ENCODE measurements at regions not wholly inside any gene's neighbourhood (a gene's known extent, or its start where the extent isn't known, plus 50 kb on each side); places are given as distances from the start of the nearest gene placed in this dataset.

DNA sequence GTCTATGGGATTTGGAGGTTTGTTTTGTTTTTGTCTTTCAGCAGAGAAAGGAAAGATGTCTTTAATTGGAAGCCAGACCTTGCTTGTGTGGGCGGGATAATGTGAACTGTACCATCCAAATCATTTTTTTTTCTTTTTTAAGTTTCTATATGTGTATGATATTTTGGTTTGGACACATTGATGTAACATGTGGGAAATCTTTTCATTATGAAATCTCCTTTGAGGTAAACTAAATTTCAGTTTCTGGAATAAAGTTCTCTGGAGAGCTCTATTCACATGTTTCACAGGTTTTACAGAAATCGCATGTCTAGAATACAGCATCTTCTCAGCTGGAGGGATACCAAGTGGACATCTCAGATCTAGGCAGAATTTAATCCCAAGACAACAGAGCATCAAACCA is 451.5 kb upstream of the MDFIC2 start:
- TF ChIP-seq, protein P1, sequence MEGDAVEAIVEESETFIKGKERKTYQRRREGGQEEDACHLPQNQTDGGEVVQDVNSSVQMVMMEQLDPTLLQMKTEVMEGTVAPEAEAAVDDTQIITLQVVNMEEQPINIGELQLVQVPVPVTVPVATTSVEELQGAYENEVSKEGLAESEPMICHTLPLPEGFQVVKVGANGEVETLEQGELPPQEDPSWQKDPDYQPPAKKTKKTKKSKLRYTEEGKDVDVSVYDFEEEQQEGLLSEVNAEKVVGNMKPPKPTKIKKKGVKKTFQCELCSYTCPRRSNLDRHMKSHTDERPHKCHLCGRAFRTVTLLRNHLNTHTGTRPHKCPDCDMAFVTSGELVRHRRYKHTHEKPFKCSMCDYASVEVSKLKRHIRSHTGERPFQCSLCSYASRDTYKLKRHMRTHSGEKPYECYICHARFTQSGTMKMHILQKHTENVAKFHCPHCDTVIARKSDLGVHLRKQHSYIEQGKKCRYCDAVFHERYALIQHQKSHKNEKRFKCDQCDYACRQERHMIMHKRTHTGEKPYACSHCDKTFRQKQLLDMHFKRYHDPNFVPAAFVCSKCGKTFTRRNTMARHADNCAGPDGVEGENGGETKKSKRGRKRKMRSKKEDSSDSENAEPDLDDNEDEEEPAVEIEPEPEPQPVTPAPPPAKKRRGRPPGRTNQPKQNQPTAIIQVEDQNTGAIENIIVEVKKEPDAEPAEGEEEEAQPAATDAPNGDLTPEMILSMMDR (IDR thresholded peaks at IDR 0.05; ENCODE audit: insufficient read depth in 1 of 2, low read depth in 1 of 2, low read length in 1 of 2, severe bottlenecking in 1 of 2, unreplicated experiment in 1 of 2): no peak
- Mint-ChIP-seq H3K9me3 (ENCODE audit: unreplicated experiment) (no peaks in the 10 kb centered on the region), H3K4me3 (ENCODE audit: unreplicated experiment) (no peak overlapping the region), H3K36me3 (ENCODE audit: insufficient read depth, unreplicated experiment) (no peaks in the 10 kb centered on the region), H3K4me1 (ENCODE audit: low read depth, unreplicated experiment) (no peaks in the 10 kb centered on the region), H3K27me3 (ENCODE audit: insufficient read depth, unreplicated experiment) (peaks cover 4% of the 10 kb centered on the region), H3K27ac (ENCODE audit: unreplicated experiment) (no peak overlapping the region)
- Histone ChIP-seq H3K4me1 (no peaks in the 10 kb centered on the region), H3K36me3 (ENCODE audit: control insufficient read depth, insufficient read depth, low read length) (no peaks in the 10 kb centered on the region), H3K27me3 (replicated peaks; ENCODE audit: control insufficient read depth, insufficient read depth, low read length) (no peaks in the 10 kb centered on the region), H3K9me3 (no peaks in the 10 kb centered on the region), H3K4me3 (ENCODE audit: low read depth, low read length) (no peak overlapping the region)
- intact Hi-C loops (cut with micrococcal nuclease; ENCODE audit: unreplicated experiment): no loop called here
- no TSS peak for BruUV-seq (replicated peaks)
- DNase-seq: no peak
- POLR2A ChIA-PET: no interaction called here
- CTCF ChIA-PET: no interaction called here

- ChIA-PET CTCF (no interaction called here), POLR2A (no interaction called here)
- H3K4me1 Mint-ChIP-seq (ENCODE audit: low read depth, unreplicated experiment): no peaks in the 10 kb centered on the region
- H3K9me3 Mint-ChIP-seq (ENCODE audit: unreplicated experiment): no peaks in the 10 kb centered on the region
- Histone ChIP-seq H3K27me3 (replicated peaks; ENCODE audit: control insufficient read depth, insufficient read depth, low read length) (no peaks in the 10 kb centered on the region), H3K4me3 (ENCODE audit: low read depth, low read length) (no peak overlapping the region), H3K9me3 (no peaks in the 10 kb centered on the region), H3K36me3 (ENCODE audit: control insufficient read depth, insufficient read depth, low read length) (no peaks in the 10 kb centered on the region), H3K4me1 (no peaks in the 10 kb centered on the region)
- intact Hi-C loops (cut with micrococcal nuclease; ENCODE audit: unreplicated experiment): no loop called here
- H3K27me3 Mint-ChIP-seq (ENCODE audit: insufficient read depth, unreplicated experiment): peaks cover 7% of the 10 kb centered on the region
- no peak for DNase-seq
- H3K36me3 Mint-ChIP-seq (ENCODE audit: insufficient read depth, unreplicated experiment): no peaks in the 10 kb centered on the region
- TF ChIP-seq, protein P1 (IDR thresholded peaks at IDR 0.05; ENCODE audit: insufficient read depth in 1 of 2, low read depth in 1 of 2, low read length in 1 of 2, severe bottlenecking in 1 of 2, unreplicated experiment in 1 of 2): no peak
- BruUV-seq (replicated peaks): no TSS peak
- H3K27ac Mint-ChIP-seq (ENCODE audit: unreplicated experiment): no peak overlapping the region
- H3K4me3 Mint-ChIP-seq (ENCODE audit: unreplicated experiment): no peak overlapping the region
These were observed 445.2 kb upstream of the MDFIC2 start for GRCh38 chr3:70757658-70758057.

DNA sequence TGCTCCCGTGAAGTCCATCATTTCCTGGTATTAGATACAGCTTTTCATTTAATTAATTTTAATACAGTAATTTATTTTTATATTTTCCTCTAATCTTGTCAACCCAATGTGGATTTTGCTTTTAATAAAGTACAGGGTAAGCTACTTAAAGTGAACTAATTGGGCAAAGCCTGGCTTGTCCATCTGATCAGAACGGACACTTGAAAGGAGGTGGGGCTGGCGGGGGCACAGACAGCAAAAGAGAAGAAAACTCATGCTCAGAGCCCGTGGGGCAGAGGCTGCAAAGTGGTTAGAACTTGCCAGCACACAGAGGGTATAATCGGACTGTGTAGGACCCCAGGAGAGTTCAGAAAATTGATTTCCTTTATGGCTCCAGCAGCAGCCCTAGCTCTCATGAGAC is 443.1 kb upstream of the MDFIC2 start:
- no peaks in the 10 kb centered on the region for H3K36me3 ChIP-seq (ENCODE audit: control insufficient read depth, insufficient read depth, low read length)
- Mint-ChIP-seq H3K4me1 (ENCODE audit: low read depth, unreplicated experiment) (no peaks in the 10 kb centered on the region), H3K27ac (ENCODE audit: unreplicated experiment) (no peak overlapping the region), H3K27me3 (ENCODE audit: insufficient read depth, unreplicated experiment) (peaks cover 9% of the 10 kb centered on the region), H3K36me3 (ENCODE audit: insufficient read depth, unreplicated experiment) (no peaks in the 10 kb centered on the region), H3K9me3 (ENCODE audit: unreplicated experiment) (no peaks in the 10 kb centered on the region), H3K4me3 (ENCODE audit: unreplicated experiment) (no peak overlapping the region)
- H3K9me3 ChIP-seq: no peaks in the 10 kb centered on the region
- H3K27me3 ChIP-seq (replicated peaks; ENCODE audit: control insufficient read depth, insufficient read depth, low read length): no peaks in the 10 kb centered on the region
- DNase-seq: no peak
- TF ChIP-seq, protein P1 (IDR thresholded peaks at IDR 0.05; ENCODE audit: insufficient read depth in 1 of 2, low read depth in 1 of 2, low read length in 1 of 2, severe bottlenecking in 1 of 2, unreplicated experiment in 1 of 2): no peak
- H3K4me1 ChIP-seq: no peaks in the 10 kb centered on the region
- intact Hi-C loops (cut with micrococcal nuclease; ENCODE audit: unreplicated experiment): no loop called here
- BruUV-seq (replicated peaks): no TSS peak
- POLR2A ChIA-PET: no interaction called here
- H3K4me3 ChIP-seq (ENCODE audit: low read depth, low read length): no peak overlapping the region
- CTCF ChIA-PET: no interaction called here

Measured in Caco-2 (cell line).